ENCODE measurements at regions not wholly inside any gene's neighbourhood (a gene's known extent, or its start where the extent isn't known, plus 50 kb on each side); places are given as distances from the start of the nearest gene placed in this dataset.

- H3K36me3 Mint-ChIP-seq (ENCODE audit: low read depth), result peaks cover 4% of the 10 kb centered on the region
Measured at GRCh38 chr2:228709788-228710371, 528.4 kb upstream of the SPHKAP start.

GRCh38 chr2:228707846-228708245 lies 526.4 kb upstream of the SPHKAP start:
- H3K4me3 Mint-ChIP-seq, result no peak overlapping the region
- no peaks in the 10 kb centered on the region for H3K9me3 Mint-ChIP-seq
- no peak for DNase-seq (ENCODE audit: low read depth, low spot score)
- H3K27ac Mint-ChIP-seq (ENCODE audit: unreplicated experiment), result no peak overlapping the region
- H3K4me1 Mint-ChIP-seq, result peaks cover 28% of the 10 kb centered on the region
- no peak for TF ChIP-seq CTCF (conservative IDR thresholded peaks at IDR 0.05)
- H3K27me3 Mint-ChIP-seq (ENCODE audit: low read depth), result no peaks in the 10 kb centered on the region
- no peaks in the 10 kb centered on the region for H3K36me3 Mint-ChIP-seq (ENCODE audit: low read depth)

More at GRCh38 chr2:228709788-228710371, 528.4 kb upstream of the SPHKAP start:
- Mint-ChIP-seq H3K27ac (ENCODE audit: unreplicated experiment) (no peak overlapping the region), H3K4me1 (peaks cover 13% of the 10 kb centered on the region), H3K4me3 (no peak overlapping the region), H3K27me3 (ENCODE audit: low read depth) (no peaks in the 10 kb centered on the region), H3K9me3 (peaks cover 10% of the 10 kb centered on the region)
- TF ChIP-seq CTCF (conservative IDR thresholded peaks at IDR 0.05), result no peak
- no peak for DNase-seq (ENCODE audit: low read depth, low spot score)

GRCh38 chr2:228705318-228705717 lies 523.8 kb upstream of the SPHKAP start:
- Mint-ChIP-seq H3K4me3 (no peak overlapping the region), H3K27ac (ENCODE audit: unreplicated experiment) (peak overlapping the region; percentile 77), H3K4me1 (peaks cover 32% of the 10 kb centered on the region)

GRCh38 chr2:228703152-228703551 lies 521.7 kb upstream of the SPHKAP start:
- H3K9me3 Mint-ChIP-seq, result no peaks in the 10 kb centered on the region
- TF ChIP-seq CTCF (conservative IDR thresholded peaks at IDR 0.05), result no peak
- H3K27ac Mint-ChIP-seq (ENCODE audit: unreplicated experiment), result no peak overlapping the region
- DNase-seq (ENCODE audit: low read depth, low spot score), result no peak
- H3K36me3 Mint-ChIP-seq (ENCODE audit: low read depth), result no peaks in the 10 kb centered on the region
- H3K27me3 Mint-ChIP-seq (ENCODE audit: low read depth), result no peaks in the 10 kb centered on the region
- peaks cover 32% of the 10 kb centered on the region for H3K4me1 Mint-ChIP-seq
- H3K4me3 Mint-ChIP-seq, result no peak overlapping the region

More at GRCh38 chr2:228705318-228705717, 523.8 kb upstream of the SPHKAP start:
- no peaks in the 10 kb centered on the region for H3K9me3 Mint-ChIP-seq
- TF ChIP-seq CTCF (conservative IDR thresholded peaks at IDR 0.05), result no peak
- no peaks in the 10 kb centered on the region for H3K36me3 Mint-ChIP-seq (ENCODE audit: low read depth)
- DNase-seq (ENCODE audit: low read depth, low spot score), result no peak
- no peaks in the 10 kb centered on the region for H3K27me3 Mint-ChIP-seq (ENCODE audit: low read depth)

- Mint-ChIP-seq H3K36me3 (ENCODE audit: low read depth) (no peaks in the 10 kb centered on the region), H3K27me3 (ENCODE audit: low read depth) (no peaks in the 10 kb centered on the region), H3K27ac (ENCODE audit: unreplicated experiment) (no peak overlapping the region), H3K4me1 (peaks cover 32% of the 10 kb centered on the region), H3K4me3 (no peak overlapping the region), H3K9me3 (no peaks in the 10 kb centered on the region)
- no peak for TF ChIP-seq CTCF (conservative IDR thresholded peaks at IDR 0.05)
- DNase-seq (ENCODE audit: low read depth, low spot score), result no peak
Measured at GRCh38 chr2:228701506-228701905, 520.0 kb upstream of the SPHKAP start.

Measured in neural crest cell (in vitro differentiated cells).